ENCODE measurements at regions not wholly inside any gene's neighbourhood (a gene's known extent, or its start where the extent isn't known, plus 50 kb on each side); places are given as distances from the start of the nearest gene placed in this dataset.
"Not testable (repeated sequence)": the region's sequence is repeated elsewhere in the genome, so short reads cannot be mapped to it uniquely, and the experiment has no call there.

- no peak for DNase-seq (ENCODE audit: low read depth in 2 of 3, low spot score in 1 of 3)
Measured at GRCh38 chr2:236768393-236769140, 198.9 kb downstream of the ACKR3 start.

GRCh38 chr2:236769981-236770671 lies 200.5 kb downstream of the ACKR3 start:
- no peak for DNase-seq (ENCODE audit: low read depth in 2 of 3, low spot score in 1 of 3)

GRCh38 chr2:236772220-236772837 lies 202.7 kb downstream of the ACKR3 start:
- no peak for DNase-seq (ENCODE audit: low read depth in 2 of 3, low spot score in 1 of 3)

- DNase-seq (ENCODE audit: low read depth in 2 of 3, low spot score in 1 of 3) = no peak
Measured at GRCh38 chr2:236773206-236773605, 203.6 kb downstream of the ACKR3 start.

GRCh38 chr2:236774171-236774570 lies 204.5 kb downstream of the ACKR3 start:
- DNase-seq (ENCODE audit: low read depth in 2 of 3, low spot score in 1 of 3) = no peak

- no peak for DNase-seq (ENCODE audit: low read depth in 2 of 3, low spot score in 1 of 3)
Measured at GRCh38 chr2:236775511-236775910, 205.9 kb downstream of the ACKR3 start.

- no peak for DNase-seq (ENCODE audit: low read depth in 2 of 3, low spot score in 1 of 3)
Measured at GRCh38 chr2:236776206-236776605, 206.6 kb downstream of the ACKR3 start.

GRCh38 chr2:236776695-236777251 lies 207.1 kb downstream of the ACKR3 start:
- DNase-seq (ENCODE audit: low read depth in 2 of 3, low spot score in 1 of 3) = no peak

GRCh38 chr2:236777408-236777807 lies 207.8 kb downstream of the ACKR3 start:
- DNase-seq (ENCODE audit: low read depth in 2 of 3, low spot score in 1 of 3) = no peak

GRCh38 chr2:236781933-236782816 lies 212.6 kb downstream of the ACKR3 start:
- DNase-seq (ENCODE audit: low read depth in 2 of 3, low spot score in 1 of 3) = no peak

- DNase-seq (ENCODE audit: low read depth in 2 of 3, low spot score in 1 of 3) = no peak
Measured at GRCh38 chr2:236782938-236783337, 213.3 kb downstream of the ACKR3 start.

GRCh38 chr2:236783417-236784020 lies 213.9 kb downstream of the ACKR3 start:
- DNase-seq (ENCODE audit: low read depth in 2 of 3, low spot score in 1 of 3) = no peak

- DNase-seq (ENCODE audit: low read depth in 2 of 3, low spot score in 1 of 3) = no peak
Measured at GRCh38 chr2:236785611-236786057, 216.0 kb downstream of the ACKR3 start.

GRCh38 chr2:236786751-236787150 lies 217.1 kb downstream of the ACKR3 start:
- no peak for DNase-seq (ENCODE audit: low read depth in 2 of 3, low spot score in 1 of 3)

GRCh38 chr2:236787376-236787775 lies 217.8 kb downstream of the ACKR3 start:
- DNase-seq (ENCODE audit: low read depth in 2 of 3, low spot score in 1 of 3) = not testable (repeated sequence)

- DNase-seq (ENCODE audit: low read depth in 2 of 3, low spot score in 1 of 3) = no peak
Measured at GRCh38 chr2:236787885-236788284, 218.3 kb downstream of the ACKR3 start.

- DNase-seq (ENCODE audit: low read depth in 2 of 3, low spot score in 1 of 3) = no peak
Measured at GRCh38 chr2:236790963-236791362, 221.3 kb downstream of the ACKR3 start.

- DNase-seq (ENCODE audit: low read depth in 2 of 3, low spot score in 1 of 3) = no peak
Measured at GRCh38 chr2:236793023-236794011, 223.7 kb downstream of the ACKR3 start.

Measured in stimulated activated CD4-positive, alpha-beta T cell treated with anti-CD3 and anti-CD28 coated beads, Interleukin-12 subunit alpha, Interleukin-12 subunit beta, amount 100 ng/mL, for 48 hours (primary cell).